CD8-positive, alpha-beta memory T cell (primary cell): ENCODE measurements at regions not wholly inside any gene's neighbourhood (a gene's known extent, or its start where the extent isn't known, plus 50 kb on each side); places are given as distances from the start of the nearest gene placed in this dataset.
A peak's percentile ranks its signal among the peaks of the same experiment; 100 is the strongest.

Source experiments
- CTCF ChIA-PET: fragments of 350-600 bp; sonication (Branson Sonifier 250); formaldehyde crosslinking; loops from one replicate; lab custom pipeline; 2021; ENCODE audit warnings: antibody characterized with exemption; lab: Charles Lee
- POLR2A ChIA-PET: fragments of 350-600 bp; sonication (Branson Sonifier 250); formaldehyde crosslinking; loops from one replicate; lab custom pipeline; 2021; ENCODE audit warnings: antibody characterized with exemption; lab: Charles Lee
- DNase-seq, 5 donors: peaks; one replicate each; pipeline versions ENCODE4 v3.0.0 to v3.0.0-alpha.2; 2020 to 2022; ENCODE audit warnings: mixed read lengths in 1 of 5
- H3K27ac ChIP-seq: one replicate; pipeline ENCODE4 v1.7.0; 2013; ENCODE audit warnings: low read depth, mild to moderate bottlenecking, low read length, moderate library complexity
- H3K27me3 ChIP-seq: 2 replicates; pipeline ENCODE4 v1.7.0; 2013; ENCODE audit warnings: low read length, mild to moderate bottlenecking; ENCODE audit not compliant: insufficient read depth, poor library complexity, severe bottlenecking
- H3K36me3 ChIP-seq: 2 replicates; pipeline ENCODE4 v1.7.0; 2013; ENCODE audit warnings: mild to moderate bottlenecking, low read length, moderate library complexity; ENCODE audit not compliant: insufficient read depth
- H3K4me1 ChIP-seq: 2 replicates; pipeline ENCODE4 v1.7.0; 2013; ENCODE audit warnings: mild to moderate bottlenecking, low read length, moderate library complexity; ENCODE audit not compliant: insufficient read depth
- H3K4me3 ChIP-seq: 2 replicates; pipeline ENCODE4 v1.7.0; 2013; ENCODE audit warnings: mild to moderate bottlenecking, low read length
- H3K9me3 ChIP-seq: 2 replicates; pipeline ENCODE4 v1.7.0; 2013; ENCODE audit warnings: mild to moderate bottlenecking, low read length
- H3K27ac Mint-ChIP-seq, 8 donors: one replicate each; pipeline ENCODE4 v1.8.0; 2020 to 2021; ENCODE audit warnings: mixed read lengths in 8 of 8, mild to moderate bottlenecking in 6 of 8, inconsistent platforms in 3 of 8, moderate library complexity in 3 of 8
- H3K27me3 Mint-ChIP-seq, 2 donors: one replicate each; pipeline ENCODE4 v1.8.0; 2020 to 2021; ENCODE audit warnings: mixed read lengths in 2 of 2, mild to moderate bottlenecking in 1 of 2, moderate library complexity in 1 of 2
- H3K36me3 Mint-ChIP-seq, 3 donors: one replicate each; pipeline ENCODE4 v1.8.0; 2020 to 2021; ENCODE audit warnings: mixed read lengths in 3 of 3, inconsistent platforms in 1 of 3, mild to moderate bottlenecking in 1 of 3
- H3K4me1 Mint-ChIP-seq, 3 donors: one replicate each; pipeline ENCODE4 v1.8.0; 2020 to 2021; ENCODE audit warnings: mixed read lengths in 3 of 3, inconsistent platforms in 1 of 3, mild to moderate bottlenecking in 1 of 3
- H3K4me3 Mint-ChIP-seq, 7 donors: one replicate each; pipeline ENCODE4 v1.8.0; 2020 to 2021; ENCODE audit warnings: mixed read lengths in 7 of 7, mild to moderate bottlenecking in 6 of 7, moderate library complexity in 4 of 7, inconsistent platforms in 2 of 7
- H3K9me3 Mint-ChIP-seq, 5 donors: one replicate each; pipeline ENCODE4 v1.8.0; 2020 to 2022; ENCODE audit warnings: mixed read lengths in 5 of 5, mild to moderate bottlenecking in 3 of 5, moderate library complexity in 2 of 5, inconsistent platforms in 1 of 5

- CTCF ChIA-PET: no interaction called here
- Histone ChIP-seq H3K4me3 (no peak overlapping the region), H3K27me3 (no peaks in the 10 kb centered on the region), H3K9me3 (no peaks in the 10 kb centered on the region), H3K36me3 (no peaks in the 10 kb centered on the region), H3K27ac (no peak overlapping the region), H3K4me1 (no peaks in the 10 kb centered on the region)
- Mint-ChIP-seq H3K4me3 (no peak overlapping the region), H3K27me3 (peaks cover 31 to 41% of the 10 kb centered on the region in 2 donors), H3K27ac (peak overlapping the region in 1 of 8 donors; percentile 56), H3K9me3 (no peaks in the 10 kb centered on the region), H3K36me3 (no peaks in the 10 kb centered on the region), H3K4me1 (no peaks in the 10 kb centered on the region)
- POLR2A ChIA-PET: no interaction called here
- no peak for DNase-seq
Observed at GRCh38 chr14:96727980-96728717, 69.0 kb upstream of the VRK1 start.

DNA sequence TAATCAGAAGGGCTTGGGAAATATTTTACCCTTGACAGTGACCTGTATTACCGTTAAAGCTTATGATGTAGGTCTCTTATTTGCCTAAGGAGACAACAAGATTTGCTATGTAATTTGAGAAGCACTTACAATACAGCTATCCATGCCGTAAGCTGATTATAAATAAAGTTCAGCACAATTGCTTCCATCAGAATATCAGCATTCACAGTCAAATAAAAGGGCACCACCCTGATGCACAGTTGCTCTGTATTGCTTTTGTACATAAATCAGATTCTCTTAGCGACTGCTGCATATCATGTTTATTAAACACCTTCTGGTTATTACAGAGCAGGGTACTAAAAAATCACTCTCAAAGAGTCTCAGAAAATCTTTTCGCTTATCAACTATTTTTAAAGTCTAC, 67.3 kb upstream of the VRK1 start:
- H3K36me3 ChIP-seq: no peaks in the 10 kb centered on the region
- Mint-ChIP-seq H3K27ac (no peak overlapping the region), H3K4me1 (no peaks in the 10 kb centered on the region), H3K27me3 (peaks cover 35 to 54% of the 10 kb centered on the region in 2 donors), H3K36me3 (no peaks in the 10 kb centered on the region), H3K9me3 (no peaks in the 10 kb centered on the region), H3K4me3 (no peak overlapping the region)
- H3K9me3 ChIP-seq: no peaks in the 10 kb centered on the region
- POLR2A ChIA-PET: no interaction called here
- H3K4me1 ChIP-seq: no peaks in the 10 kb centered on the region
- H3K27ac ChIP-seq: no peak overlapping the region
- no peak for DNase-seq
- no peak overlapping the region for H3K4me3 ChIP-seq
- CTCF ChIA-PET: interaction anchor here (1.1 kb wide), 1 partner anchor 11 kb away, joined by 3 read pairs; no protein-coding TSS in a partner anchor
- H3K27me3 ChIP-seq: no peaks in the 10 kb centered on the region

DNA sequence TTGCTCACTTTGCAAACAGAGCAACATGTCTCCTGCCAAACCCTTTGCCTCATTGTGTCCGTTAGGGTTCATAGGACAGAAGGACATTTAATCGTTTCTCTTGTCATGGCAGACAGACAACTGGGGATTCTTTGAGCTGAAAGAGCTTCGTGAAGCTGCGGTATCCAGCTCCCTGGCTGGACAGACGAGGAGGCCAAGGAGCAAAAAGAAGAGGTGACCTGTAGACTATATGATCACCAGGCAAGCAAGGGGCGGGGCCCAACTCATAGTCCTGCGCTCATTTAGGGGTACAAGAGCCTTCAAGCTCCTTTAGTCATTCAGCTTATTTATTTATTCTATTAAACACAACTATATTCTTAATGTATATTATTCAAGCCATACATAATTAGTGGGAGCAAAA, 66.8 kb upstream of the VRK1 start:
- Mint-ChIP-seq H3K36me3 (no peaks in the 10 kb centered on the region), H3K27ac (no peak overlapping the region), H3K4me1 (no peaks in the 10 kb centered on the region), H3K4me3 (no peak overlapping the region), H3K9me3 (no peaks in the 10 kb centered on the region), H3K27me3 (peaks cover 35 to 56% of the 10 kb centered on the region in 2 donors)
- Histone ChIP-seq H3K9me3 (no peaks in the 10 kb centered on the region), H3K27me3 (no peaks in the 10 kb centered on the region), H3K4me1 (no peaks in the 10 kb centered on the region), H3K4me3 (no peak overlapping the region), H3K36me3 (no peaks in the 10 kb centered on the region), H3K27ac (no peak overlapping the region)
- DNase-seq: no peak
- ChIA-PET POLR2A (no interaction called here), CTCF (interaction anchor here (1.1 kb wide), 1 partner anchor 10 kb away, joined by 3 read pairs; no protein-coding TSS in a partner anchor)

DNA sequence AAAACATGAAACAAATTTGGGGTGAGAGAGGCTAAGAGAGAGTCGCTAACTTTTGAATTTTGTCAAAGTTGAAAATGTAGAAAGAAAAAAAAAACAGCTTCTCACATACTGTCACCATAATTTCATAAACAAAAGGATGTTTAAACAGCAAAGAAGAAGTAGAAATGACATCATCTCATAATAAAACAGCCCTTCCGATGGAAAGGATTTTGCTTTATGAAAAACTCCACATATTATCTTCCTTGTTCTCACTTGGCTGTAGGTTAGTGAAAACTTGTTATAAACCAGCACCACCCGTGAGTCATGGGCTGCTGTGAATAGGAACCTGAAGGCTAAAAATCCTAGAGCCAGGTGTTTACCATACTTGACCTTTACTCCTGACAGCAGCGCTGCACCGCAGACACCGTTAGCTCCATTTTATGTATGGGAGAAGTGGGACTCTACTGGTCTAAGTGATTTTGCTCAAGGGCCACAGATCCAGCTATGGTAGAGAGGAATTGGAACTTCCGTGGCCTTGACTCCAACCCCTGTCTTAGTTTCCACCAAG, 63.0 kb upstream of the VRK1 start:
- no peaks in the 10 kb centered on the region for H3K4me1 ChIP-seq
- no peaks in the 10 kb centered on the region for H3K9me3 Mint-ChIP-seq
- no peak overlapping the region for H3K27ac ChIP-seq
- no peaks in the 10 kb centered on the region for H3K9me3 ChIP-seq
- no peak overlapping the region for H3K4me3 Mint-ChIP-seq
- H3K27me3 Mint-ChIP-seq: peaks cover 28 to 73% of the 10 kb centered on the region in 2 donors
- H3K27ac Mint-ChIP-seq: no peak overlapping the region
- peaks cover 15% of the 10 kb centered on the region for H3K27me3 ChIP-seq
- CTCF ChIA-PET: no interaction called here
- peaks cover 0 to 7% (median 0%) of the 10 kb centered on the region in 3 donors for H3K4me1 Mint-ChIP-seq
- H3K36me3 Mint-ChIP-seq: no peaks in the 10 kb centered on the region
- POLR2A ChIA-PET: no interaction called here
- H3K36me3 ChIP-seq: no peaks in the 10 kb centered on the region
- DNase-seq: no peak
- no peak overlapping the region for H3K4me3 ChIP-seq

- POLR2A ChIA-PET: no interaction called here
- peaks cover 28 to 86% of the 10 kb centered on the region in 2 donors for H3K27me3 Mint-ChIP-seq
- no peak overlapping the region for H3K27ac Mint-ChIP-seq
Observed at GRCh38 chr14:96735526-96735925, 61.7 kb upstream of the VRK1 start.

GRCh38 chr14:96736439-96736838, 60.7 kb upstream of the VRK1 start:
- Histone ChIP-seq H3K36me3 (no peaks in the 10 kb centered on the region), H3K4me1 (peaks cover 5% of the 10 kb centered on the region), H3K4me3 (no peak overlapping the region), H3K27ac (no peak overlapping the region), H3K27me3 (peaks cover 34% of the 10 kb centered on the region), H3K9me3 (no peaks in the 10 kb centered on the region)
- Mint-ChIP-seq H3K4me3 (no peak overlapping the region), H3K9me3 (no peaks in the 10 kb centered on the region), H3K4me1 (peaks cover 5 to 12% (median 5%) of the 10 kb centered on the region in 3 donors), H3K27ac (peak overlapping the region in 1 of 8 donors; percentile 1), H3K27me3 (peaks cover 37 to 91% of the 10 kb centered on the region in 2 donors), H3K36me3 (no peaks in the 10 kb centered on the region)
- no peak for DNase-seq
- ChIA-PET POLR2A (no interaction called here), CTCF (interaction anchor here (1.3 kb wide), 1 partner anchor 10 kb away, joined by 3 read pairs; no protein-coding TSS in a partner anchor)

More at GRCh38 chr14:96735526-96735925, 61.7 kb upstream of the VRK1 start:
- Mint-ChIP-seq H3K9me3 (no peaks in the 10 kb centered on the region), H3K4me3 (no peak overlapping the region), H3K36me3 (no peaks in the 10 kb centered on the region), H3K4me1 (peaks cover 0 to 7% (median 0%) of the 10 kb centered on the region in 3 donors)
- CTCF ChIA-PET: no interaction called here
- no peaks in the 10 kb centered on the region for H3K9me3 ChIP-seq
- no peaks in the 10 kb centered on the region for H3K36me3 ChIP-seq
- no peak for DNase-seq
- H3K4me1 ChIP-seq: no peaks in the 10 kb centered on the region
- no peak overlapping the region for H3K4me3 ChIP-seq
- peaks cover 25% of the 10 kb centered on the region for H3K27me3 ChIP-seq
- no peak overlapping the region for H3K27ac ChIP-seq

GRCh38 chr14:96737881-96738280, 59.3 kb upstream of the VRK1 start:
- no peak overlapping the region for H3K27ac ChIP-seq
- ChIA-PET CTCF (interaction anchor here (1.0 kb wide), 1 partner anchor 19 kb away, joined by 3 read pairs; no protein-coding TSS in a partner anchor), POLR2A (no interaction called here)
- H3K4me3 ChIP-seq: no peak overlapping the region
- peaks cover 5% of the 10 kb centered on the region for H3K4me1 ChIP-seq
- Mint-ChIP-seq H3K4me1 (peaks cover 10 to 20% (median 15%) of the 10 kb centered on the region in 3 donors), H3K27me3 (peaks cover 39 to 96% of the 10 kb centered on the region in 2 donors), H3K36me3 (no peaks in the 10 kb centered on the region), H3K9me3 (peaks cover 0 to 1% (median 0%) of the 10 kb centered on the region in 5 donors), H3K4me3 (no peak overlapping the region), H3K27ac (no peak overlapping the region)
- H3K27me3 ChIP-seq: peaks cover 44% of the 10 kb centered on the region
- DNase-seq: no peak
- H3K36me3 ChIP-seq: no peaks in the 10 kb centered on the region
- no peaks in the 10 kb centered on the region for H3K9me3 ChIP-seq

GRCh38 chr14:96739200-96739910, 57.8 kb upstream of the VRK1 start:
- Mint-ChIP-seq H3K36me3 (no peaks in the 10 kb centered on the region), H3K27me3 (peaks cover 39 to 94% of the 10 kb centered on the region in 2 donors), H3K9me3 (peaks cover 0 to 1% (median 0%) of the 10 kb centered on the region in 5 donors), H3K4me1 (peaks cover 10 to 20% (median 15%) of the 10 kb centered on the region in 3 donors), H3K27ac (peak overlapping the region in 1 of 8 donors; percentile 8), H3K4me3 (no peak overlapping the region)
- Histone ChIP-seq H3K4me1 (peaks cover 5% of the 10 kb centered on the region), H3K27me3 (peaks cover 47% of the 10 kb centered on the region), H3K27ac (no peak overlapping the region), H3K4me3 (no peak overlapping the region), H3K36me3 (no peaks in the 10 kb centered on the region), H3K9me3 (no peaks in the 10 kb centered on the region)
- no peak for DNase-seq
- ChIA-PET CTCF (interaction anchor here (0.8 to 1.4 kb wide), 2 partner anchors 9 to 17 kb away, joined by 3 read pairs; no protein-coding TSS in a partner anchor), POLR2A (no interaction called here)
